ENCODE measurements at regions not wholly inside any gene's neighbourhood (a gene's known extent, or its start where the extent isn't known, plus 50 kb on each side); places are given as distances from the start of the nearest gene placed in this dataset.

DNA sequence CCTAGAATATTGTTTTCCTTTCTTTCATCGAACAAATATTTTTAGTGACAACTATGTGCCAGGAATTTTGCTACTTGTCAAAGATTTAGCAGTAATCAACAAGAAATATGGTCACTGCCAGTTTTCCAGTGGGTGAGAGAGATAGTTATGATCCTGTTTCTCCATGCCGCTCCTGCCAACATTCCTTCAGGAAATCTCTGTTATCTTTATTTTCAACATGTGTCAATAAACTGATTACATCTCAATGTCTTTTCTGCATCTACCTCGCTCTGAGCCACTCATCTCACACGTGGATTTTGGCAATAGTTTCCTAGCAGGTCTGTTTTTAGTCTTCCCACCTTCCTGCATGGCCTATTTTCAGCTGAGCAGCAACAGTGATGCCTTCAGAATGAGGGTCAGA lies 650.0 kb upstream of the STXBP6 start:
- H3K9me3 ChIP-seq (ENCODE audit: control insufficient read depth, insufficient read depth, low read length): no peaks in the 10 kb centered on the region
- DNase-seq (no peak), ATAC-seq (no peak)
- no peaks in the 10 kb centered on the region for H3K27me3 ChIP-seq (ENCODE audit: control insufficient read depth, insufficient read depth, low read length)
- Mint-ChIP-seq H3K4me3 (no peak overlapping the region), H3K9me3 (peaks cover 5 to 6% of the 10 kb centered on the region in 2 donors), H3K4me1 (no peaks in the 10 kb centered on the region), H3K27me3 (ENCODE audit: low read depth in 2 of 2) (no peaks in the 10 kb centered on the region), H3K36me3 (no peaks in the 10 kb centered on the region), H3K27ac (no peak overlapping the region)
- TF ChIP-seq, protein P1, sequence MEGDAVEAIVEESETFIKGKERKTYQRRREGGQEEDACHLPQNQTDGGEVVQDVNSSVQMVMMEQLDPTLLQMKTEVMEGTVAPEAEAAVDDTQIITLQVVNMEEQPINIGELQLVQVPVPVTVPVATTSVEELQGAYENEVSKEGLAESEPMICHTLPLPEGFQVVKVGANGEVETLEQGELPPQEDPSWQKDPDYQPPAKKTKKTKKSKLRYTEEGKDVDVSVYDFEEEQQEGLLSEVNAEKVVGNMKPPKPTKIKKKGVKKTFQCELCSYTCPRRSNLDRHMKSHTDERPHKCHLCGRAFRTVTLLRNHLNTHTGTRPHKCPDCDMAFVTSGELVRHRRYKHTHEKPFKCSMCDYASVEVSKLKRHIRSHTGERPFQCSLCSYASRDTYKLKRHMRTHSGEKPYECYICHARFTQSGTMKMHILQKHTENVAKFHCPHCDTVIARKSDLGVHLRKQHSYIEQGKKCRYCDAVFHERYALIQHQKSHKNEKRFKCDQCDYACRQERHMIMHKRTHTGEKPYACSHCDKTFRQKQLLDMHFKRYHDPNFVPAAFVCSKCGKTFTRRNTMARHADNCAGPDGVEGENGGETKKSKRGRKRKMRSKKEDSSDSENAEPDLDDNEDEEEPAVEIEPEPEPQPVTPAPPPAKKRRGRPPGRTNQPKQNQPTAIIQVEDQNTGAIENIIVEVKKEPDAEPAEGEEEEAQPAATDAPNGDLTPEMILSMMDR (IDR thresholded peaks at IDR 0.05): no peak
- intact Hi-C loops (cut with micrococcal nuclease): no loop called here
- no peak overlapping the region for H3K27ac ChIP-seq (ENCODE audit: low read length)
- no peak overlapping the region for H3K4me3 ChIP-seq (ENCODE audit: low read length)
- H3K36me3 ChIP-seq (ENCODE audit: control insufficient read depth, insufficient read depth, low read length): no peaks in the 10 kb centered on the region
- no peaks in the 10 kb centered on the region for H3K4me1 ChIP-seq (ENCODE audit: control insufficient read depth, insufficient read depth, low read length)
- WGBS (ENCODE audit: insufficient coverage): 72% methylated on average over 4 of the region's 4 CpGs

- Histone ChIP-seq H3K27me3 (ENCODE audit: control insufficient read depth, insufficient read depth, low read length) (no peaks in the 10 kb centered on the region), H3K36me3 (ENCODE audit: control insufficient read depth, insufficient read depth, low read length) (no peaks in the 10 kb centered on the region), H3K4me3 (ENCODE audit: low read length) (no peak overlapping the region), H3K27ac (ENCODE audit: low read length) (no peak overlapping the region), H3K4me1 (ENCODE audit: control insufficient read depth, insufficient read depth, low read length) (no peaks in the 10 kb centered on the region), H3K9me3 (ENCODE audit: control insufficient read depth, insufficient read depth, low read length) (no peaks in the 10 kb centered on the region)
- TF ChIP-seq, protein P1 (IDR thresholded peaks at IDR 0.05): no peak
- no peak for ATAC-seq
- intact Hi-C loops (cut with micrococcal nuclease): no loop called here
- peaks cover 7 to 8% of the 10 kb centered on the region in 2 donors for H3K9me3 Mint-ChIP-seq
- no peak overlapping the region for H3K4me3 Mint-ChIP-seq
- no peaks in the 10 kb centered on the region for H3K36me3 Mint-ChIP-seq
- no peak overlapping the region for H3K27ac Mint-ChIP-seq
- DNase-seq: no peak
- no CpG with 5 or more reads among the region's 1 CpG for WGBS (ENCODE audit: insufficient coverage)
- H3K4me1 Mint-ChIP-seq: no peaks in the 10 kb centered on the region
- no peaks in the 10 kb centered on the region for H3K27me3 Mint-ChIP-seq (ENCODE audit: low read depth in 2 of 2)
Observed at GRCh38 chr14:25698111-25698510, 648.2 kb upstream of the STXBP6 start.

- Histone ChIP-seq H3K36me3 (ENCODE audit: control insufficient read depth, insufficient read depth, low read length) (no peaks in the 10 kb centered on the region), H3K27me3 (ENCODE audit: control insufficient read depth, insufficient read depth, low read length) (no peaks in the 10 kb centered on the region), H3K27ac (ENCODE audit: low read length) (no peak overlapping the region), H3K4me3 (ENCODE audit: low read length) (no peak overlapping the region), H3K9me3 (ENCODE audit: control insufficient read depth, insufficient read depth, low read length) (no peaks in the 10 kb centered on the region), H3K4me1 (ENCODE audit: control insufficient read depth, insufficient read depth, low read length) (no peaks in the 10 kb centered on the region)
- H3K9me3 Mint-ChIP-seq: peaks cover 11 to 15% of the 10 kb centered on the region in 2 donors
- DNase-seq: no peak
- TF ChIP-seq, protein P1 (IDR thresholded peaks at IDR 0.05): no peak
- 77% methylated on average over 3 of the region's 3 CpGs for WGBS (ENCODE audit: insufficient coverage)
- intact Hi-C loops (cut with micrococcal nuclease): no loop called here
- H3K27me3 Mint-ChIP-seq (ENCODE audit: low read depth in 2 of 2): no peaks in the 10 kb centered on the region
- no peak overlapping the region for H3K27ac Mint-ChIP-seq
- no peaks in the 10 kb centered on the region for H3K4me1 Mint-ChIP-seq
- H3K4me3 Mint-ChIP-seq: no peak overlapping the region
- H3K36me3 Mint-ChIP-seq: no peaks in the 10 kb centered on the region
- ATAC-seq: no peak
Observed at GRCh38 chr14:25696176-25696575, 646.2 kb upstream of the STXBP6 start.

DNA sequence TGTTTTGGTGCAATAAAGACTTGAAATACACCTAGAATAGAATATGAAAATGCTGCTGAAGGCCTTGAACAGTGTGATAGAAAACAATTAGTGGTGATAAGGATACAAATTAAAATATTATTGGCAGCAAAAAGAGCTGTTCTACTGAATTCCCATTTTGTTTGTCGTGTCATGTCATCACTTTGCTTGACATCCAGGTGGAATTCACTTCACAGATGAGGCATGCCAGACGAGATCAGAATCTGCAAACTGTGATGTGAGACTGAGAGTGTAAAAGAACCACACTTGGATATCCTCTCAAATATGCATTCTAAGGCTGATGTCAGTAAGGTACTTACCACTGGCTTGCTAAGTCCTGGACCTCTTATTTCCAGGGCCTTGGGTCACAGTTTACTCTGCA lies 635.1 kb upstream of the STXBP6 start:
- no peak overlapping the region for H3K4me3 Mint-ChIP-seq
- H3K27me3 Mint-ChIP-seq (ENCODE audit: low read depth in 2 of 2): no peaks in the 10 kb centered on the region
- no peak overlapping the region for H3K4me3 ChIP-seq (ENCODE audit: low read length)
- ATAC-seq (no peak), DNase-seq (no peak)
- 56% methylated on average over 2 of the region's 2 CpGs for WGBS (ENCODE audit: insufficient coverage)
- H3K9me3 Mint-ChIP-seq: peaks cover 4 to 6% of the 10 kb centered on the region in 2 donors
- H3K36me3 ChIP-seq (ENCODE audit: control insufficient read depth, insufficient read depth, low read length): no peaks in the 10 kb centered on the region
- no peaks in the 10 kb centered on the region for H3K36me3 Mint-ChIP-seq
- H3K27ac Mint-ChIP-seq: no peak overlapping the region
- H3K9me3 ChIP-seq (ENCODE audit: control insufficient read depth, insufficient read depth, low read length): no peaks in the 10 kb centered on the region
- no peaks in the 10 kb centered on the region for H3K27me3 ChIP-seq (ENCODE audit: control insufficient read depth, insufficient read depth, low read length)
- TF ChIP-seq, protein P1 (IDR thresholded peaks at IDR 0.05): no peak
- H3K27ac ChIP-seq (ENCODE audit: low read length): no peak overlapping the region
- intact Hi-C loops (cut with micrococcal nuclease): no loop called here
- no peaks in the 10 kb centered on the region for H3K4me1 ChIP-seq (ENCODE audit: control insufficient read depth, insufficient read depth, low read length)
- no peaks in the 10 kb centered on the region for H3K4me1 Mint-ChIP-seq

Measured in natural killer cell (primary cell).